ENCODE measurements at regions not wholly inside any gene's neighbourhood (a gene's known extent, or its start where the extent isn't known, plus 50 kb on each side); places are given as distances from the start of the nearest gene placed in this dataset.

GRCh38 chr1:36737038-36737555, 254.4 kb upstream of the CSF3R start:
- TF ChIP-seq POLR2A (IDR thresholded peaks at IDR 0.05) (no peak), CTCF (IDR thresholded peaks at IDR 0.05 in 4 of 5, conservative IDR thresholded peaks at IDR 0.05 in 1 of 5) (no peak)

All from gastrocnemius medialis (tissue), 4 donors.